HEK293 (cell line): ENCODE measurements at regions not wholly inside any gene's neighbourhood (a gene's known extent, or its start where the extent isn't known, plus 50 kb on each side); places are given as distances from the start of the nearest gene placed in this dataset.

ENCODE experiments used
- CTCF ChIA-PET: fragments of 350-600 bp; formaldehyde crosslinking; extraction: SDS; loops from one replicate; lab custom pipeline; 2021; ENCODE audit warnings: antibody characterized with exemption; lab: Yijun Ruan, JAX
- POLR2A ChIA-PET: fragments of 300-600 bp; formaldehyde crosslinking; extraction: SDS; loops from one replicate; lab custom pipeline; 2020; ENCODE audit warnings: antibody characterized with exemption, inconsistent platforms; lab: Yijun Ruan, JAX
- H3K27ac ChIP-seq: fragments of 200-500 bp; sonication (Bioruptor generic); 2 replicates; pipeline ENCODE4 v1.5.1; 2014; ENCODE audit warnings: low read depth, low read length, control low read depth, inconsistent platforms; ENCODE audit errors: extremely low read depth
- H3K36me3 ChIP-seq, 2 experiments: fragments of 200-500 bp in 1 of 2; sonication (Bioruptor generic) in 1 of 2; 1 replicate in 1 of 2; 2 replicates in 1 of 2; pipeline ENCODE4 v1.5.1; 2014 to 2017; ENCODE audit warnings: inconsistent platforms in 2 of 2, low read length in 2 of 2; ENCODE audit not compliant: control insufficient read depth in 2 of 2, insufficient read depth in 1 of 2
- H3K4me1 ChIP-seq: fragments of 200-500 bp; sonication (Bioruptor generic); 2 replicates; pipeline ENCODE4 v1.5.1; 2014; ENCODE audit warnings: mild to moderate bottlenecking, low read length, inconsistent platforms; ENCODE audit not compliant: control insufficient read depth, insufficient read depth
- H3K4me3 ChIP-seq: 2 replicates; pipeline ENCODE4 v1.5.1; 2011; ENCODE audit warnings: low read depth, mild to moderate bottlenecking, control low read depth, low read length, moderate library complexity
- H3K9me3 ChIP-seq: fragments of 200-500 bp; sonication (Bioruptor generic); 2 replicates; pipeline ENCODE4 v1.5.1; 2014; ENCODE audit warnings: low read depth, low read length, inconsistent platforms; ENCODE audit not compliant: control insufficient read depth, insufficient read depth
- GFI1B ChIP-seq: fragments of 450-650 bp; formaldehyde crosslinking; IDR thresholded peaks from 2 replicates; pipeline ENCODE4 v1.5.1; 2016; ENCODE audit warnings: missing biosample characterization, missing genetic modification characterization
- MYNN ChIP-seq: fragments of 450-650 bp; formaldehyde crosslinking; IDR thresholded peaks from 2 replicates; pipeline ENCODE4 v1.5.1; 2016; ENCODE audit warnings: missing biosample characterization, missing genetic modification characterization, borderline replicate concordance
- PRDM1 ChIP-seq: fragments of 450-650 bp; formaldehyde crosslinking; IDR thresholded peaks from 2 replicates; pipeline ENCODE4; 2016; ENCODE audit warnings: missing biosample characterization, missing genetic modification characterization
- SALL2 ChIP-seq: fragments of 450-650 bp; formaldehyde crosslinking; IDR thresholded peaks from 2 replicates; pipeline ENCODE4 v1.5.0; 2017; ENCODE audit warnings: missing biosample characterization, mild to moderate bottlenecking, missing genetic modification characterization, borderline replicate concordance
- TRIM28 ChIP-seq: IDR thresholded peaks from 2 replicates; pipeline ENCODE4 v1.6.1; 2011; ENCODE audit warnings: low read length, control low read depth, borderline replicate concordance
- ZFP69B ChIP-seq: fragments of 450-650 bp; formaldehyde crosslinking; IDR thresholded peaks from 2 replicates; pipeline ENCODE4 v1.5.1; 2016; ENCODE audit warnings: missing biosample characterization, missing genetic modification characterization
- ZNF16 ChIP-seq: fragments of 450-650 bp; formaldehyde crosslinking; IDR thresholded peaks from 2 replicates; pipeline ENCODE4 v1.5.1; 2016; ENCODE audit warnings: low read depth, missing biosample characterization, missing genetic modification characterization
- ZNF19 ChIP-seq: fragments of 450-650 bp; formaldehyde crosslinking; IDR thresholded peaks from 2 replicates; pipeline ENCODE4; 2016; ENCODE audit warnings: missing biosample characterization, missing genetic modification characterization, low read depth
- ZNF221 ChIP-seq: fragments of 450-650 bp; formaldehyde crosslinking; IDR thresholded peaks from 2 replicates; pipeline ENCODE4 v1.5.1; 2017; ENCODE audit warnings: missing biosample characterization, missing genetic modification characterization, borderline replicate concordance
- ZNF223 ChIP-seq: fragments of 450-650 bp; formaldehyde crosslinking; IDR thresholded peaks from 2 replicates; pipeline ENCODE4 v1.5.1; 2016; ENCODE audit warnings: missing biosample characterization, missing genetic modification characterization
- ZNF324 ChIP-seq: fragments of 450-650 bp; formaldehyde crosslinking; IDR thresholded peaks from 2 replicates; pipeline ENCODE4 v1.5.1; 2016; ENCODE audit warnings: missing biosample characterization, missing genetic modification characterization
- ZNF48 ChIP-seq: fragments of 450-650 bp; formaldehyde crosslinking; IDR thresholded peaks from 2 replicates; pipeline ENCODE4 v1.5.1; 2016; ENCODE audit warnings: missing biosample characterization, missing genetic modification characterization
- ZNF561 ChIP-seq: fragments of 450-650 bp; IDR thresholded peaks from 2 replicates; pipeline ENCODE4 v1.5.1; 2018; ENCODE audit warnings: missing biosample characterization, missing genetic modification characterization, borderline replicate concordance
- ZNF626 ChIP-seq: fragments of 450-650 bp; sonication (Bioruptor Pico); formaldehyde crosslinking; IDR thresholded peaks from 2 replicates; pipeline ENCODE4 v1.5.1; 2018; ENCODE audit warnings: missing biosample characterization, missing genetic modification characterization, inconsistent platforms
- ZNF654 ChIP-seq: fragments of 450-650 bp; formaldehyde crosslinking; IDR thresholded peaks from 2 replicates; pipeline ENCODE4 v1.5.1; 2016; ENCODE audit warnings: low read depth, missing biosample characterization, missing genetic modification characterization
- TF ChIP-seq, protein P1 (sequence below): sonication (generic); formaldehyde crosslinking; IDR thresholded peaks from 2 replicates; pipeline ENCODE4 v1.8.1; 2022; ENCODE audit warnings: mild to moderate bottlenecking, moderate library complexity, missing genetic modification reagents
- TF ChIP-seq, protein P2 (sequence below): fragments of 450-650 bp; formaldehyde crosslinking; IDR thresholded peaks from 2 replicates; pipeline ENCODE4 v1.5.1; 2017; ENCODE audit warnings: missing biosample characterization, missing genetic modification characterization
- TF ChIP-seq, protein P3 (sequence below): fragments of 450-650 bp; formaldehyde crosslinking; IDR thresholded peaks from 2 replicates; pipeline ENCODE4 v1.5.1; 2016; ENCODE audit warnings: missing biosample characterization, missing genetic modification characterization
- TF ChIP-seq, protein P4 (sequence below): fragments of 450-650 bp; formaldehyde crosslinking; IDR thresholded peaks from 2 replicates; pipeline ENCODE4 v1.5.1; 2016; ENCODE audit warnings: missing biosample characterization, missing genetic modification characterization

DNA sequence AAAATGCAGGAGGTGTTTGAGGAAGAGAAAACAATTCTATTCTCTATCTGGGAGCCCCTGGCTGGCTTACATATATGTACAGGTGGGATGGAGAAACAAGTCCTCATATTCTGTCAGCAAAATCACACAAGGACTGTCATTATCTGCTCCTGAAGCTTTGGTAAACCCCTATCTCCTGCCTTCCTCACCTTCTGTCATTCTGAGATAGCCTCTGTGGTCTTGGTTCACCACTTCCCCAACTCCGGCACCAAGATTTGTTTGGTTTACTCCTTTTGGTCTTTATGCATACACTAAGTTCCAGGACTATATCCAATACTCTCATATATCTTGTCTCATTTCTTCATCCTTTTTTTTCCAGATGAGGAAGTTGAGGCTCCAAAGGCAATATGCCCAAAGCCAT lies 551.1 kb downstream of the PLPP3 start:
- no peak overlapping the region for H3K4me3 ChIP-seq
- no peaks in the 10 kb centered on the region for H3K4me1 ChIP-seq
- H3K27ac ChIP-seq = no peak overlapping the region
- H3K9me3 ChIP-seq = no peaks in the 10 kb centered on the region
- H3K36me3 ChIP-seq = no peaks in the 10 kb centered on the region
- no peak for TF ChIP-seq ZNF223 (tag by site-specific recombination)
- CTCF ChIA-PET = no interaction called here
- POLR2A ChIA-PET = no interaction called here

DNA sequence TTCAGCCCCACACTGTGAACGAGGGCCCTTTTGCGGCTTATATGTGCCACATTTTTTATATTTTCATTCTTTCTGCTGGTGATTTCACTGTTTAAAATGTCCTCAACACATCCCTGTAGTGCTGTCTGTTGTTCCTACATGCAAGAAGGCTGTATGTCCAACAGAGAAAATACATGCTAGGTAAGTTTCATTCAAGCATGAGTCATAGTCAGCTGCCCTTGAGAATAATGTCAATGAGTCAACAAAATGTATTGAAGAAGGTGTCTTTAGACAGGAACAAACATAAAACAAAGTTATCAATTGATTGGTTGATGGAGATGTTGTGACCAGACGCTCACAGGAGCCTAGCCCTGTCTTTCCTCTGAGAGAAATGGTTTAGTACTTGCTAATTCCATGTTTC lies 553.4 kb downstream of the PLPP3 start:
- H3K36me3 ChIP-seq = no peaks in the 10 kb centered on the region
- TF ChIP-seq, protein P1, sequence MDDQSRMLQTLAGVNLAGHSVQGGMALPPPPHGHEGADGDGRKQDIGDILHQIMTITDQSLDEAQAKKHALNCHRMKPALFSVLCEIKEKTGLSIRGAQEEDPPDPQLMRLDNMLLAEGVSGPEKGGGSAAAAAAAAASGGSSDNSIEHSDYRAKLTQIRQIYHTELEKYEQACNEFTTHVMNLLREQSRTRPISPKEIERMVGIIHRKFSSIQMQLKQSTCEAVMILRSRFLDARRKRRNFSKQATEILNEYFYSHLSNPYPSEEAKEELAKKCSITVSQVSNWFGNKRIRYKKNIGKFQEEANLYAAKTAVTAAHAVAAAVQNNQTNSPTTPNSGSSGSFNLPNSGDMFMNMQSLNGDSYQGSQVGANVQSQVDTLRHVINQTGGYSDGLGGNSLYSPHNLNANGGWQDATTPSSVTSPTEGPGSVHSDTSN (CRISPR knock-in tag) = no peak
- TF ChIP-seq, protein P2, sequence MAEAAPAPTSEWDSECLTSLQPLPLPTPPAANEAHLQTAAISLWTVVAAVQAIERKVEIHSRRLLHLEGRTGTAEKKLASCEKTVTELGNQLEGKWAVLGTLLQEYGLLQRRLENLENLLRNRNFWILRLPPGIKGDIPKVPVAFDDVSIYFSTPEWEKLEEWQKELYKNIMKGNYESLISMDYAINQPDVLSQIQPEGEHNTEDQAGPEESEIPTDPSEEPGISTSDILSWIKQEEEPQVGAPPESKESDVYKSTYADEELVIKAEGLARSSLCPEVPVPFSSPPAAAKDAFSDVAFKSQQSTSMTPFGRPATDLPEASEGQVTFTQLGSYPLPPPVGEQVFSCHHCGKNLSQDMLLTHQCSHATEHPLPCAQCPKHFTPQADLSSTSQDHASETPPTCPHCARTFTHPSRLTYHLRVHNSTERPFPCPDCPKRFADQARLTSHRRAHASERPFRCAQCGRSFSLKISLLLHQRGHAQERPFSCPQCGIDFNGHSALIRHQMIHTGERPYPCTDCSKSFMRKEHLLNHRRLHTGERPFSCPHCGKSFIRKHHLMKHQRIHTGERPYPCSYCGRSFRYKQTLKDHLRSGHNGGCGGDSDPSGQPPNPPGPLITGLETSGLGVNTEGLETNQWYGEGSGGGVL (tag by site-specific recombination) = no peak
- TF ChIP-seq ZNF221 (no peak), TRIM28 (no peak), ZNF16 (no peak), SALL2 (tag by site-specific recombination) (no peak), ZNF626 (tag by site-specific recombination) (no peak), ZNF654 (no peak), MYNN (tag by site-specific recombination) (no peak), PRDM1 (no peak), ZNF19 (tag by site-specific recombination) (no peak), ZNF48 (tag by site-specific recombination) (no peak), ZNF561 (tag by site-specific recombination) (no peak), GFI1B (no peak), ZNF324 (tag by site-specific recombination) (no peak), ZFP69B (no peak)
- TF ChIP-seq, protein P3, sequence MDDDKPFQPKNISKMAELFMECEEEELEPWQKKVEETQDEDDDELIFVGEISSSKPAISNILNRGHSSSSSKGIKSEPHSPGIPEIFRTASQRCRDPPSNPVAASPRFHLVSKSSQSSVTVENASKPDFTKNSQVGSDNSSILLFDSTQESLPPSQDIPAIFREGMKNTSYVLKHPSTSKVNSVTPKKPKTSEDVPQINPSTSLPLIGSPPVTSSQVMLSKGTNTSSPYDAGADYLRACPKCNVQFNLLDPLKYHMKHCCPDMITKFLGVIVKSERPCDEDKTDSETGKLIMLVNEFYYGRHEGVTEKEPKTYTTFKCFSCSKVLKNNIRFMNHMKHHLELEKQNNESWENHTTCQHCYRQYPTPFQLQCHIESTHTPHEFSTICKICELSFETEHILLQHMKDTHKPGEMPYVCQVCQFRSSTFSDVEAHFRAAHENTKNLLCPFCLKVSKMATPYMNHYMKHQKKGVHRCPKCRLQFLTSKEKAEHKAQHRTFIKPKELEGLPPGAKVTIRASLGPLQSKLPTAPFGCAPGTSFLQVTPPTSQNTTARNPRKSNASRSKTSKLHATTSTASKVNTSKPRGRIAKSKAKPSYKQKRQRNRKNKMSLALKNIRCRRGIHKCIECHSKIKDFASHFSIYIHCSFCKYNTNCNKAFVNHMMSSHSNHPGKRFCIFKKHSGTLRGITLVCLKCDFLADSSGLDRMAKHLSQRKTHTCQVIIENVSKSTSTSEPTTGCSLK (tag by site-specific recombination) = no peak
- TF ChIP-seq, protein P4, sequence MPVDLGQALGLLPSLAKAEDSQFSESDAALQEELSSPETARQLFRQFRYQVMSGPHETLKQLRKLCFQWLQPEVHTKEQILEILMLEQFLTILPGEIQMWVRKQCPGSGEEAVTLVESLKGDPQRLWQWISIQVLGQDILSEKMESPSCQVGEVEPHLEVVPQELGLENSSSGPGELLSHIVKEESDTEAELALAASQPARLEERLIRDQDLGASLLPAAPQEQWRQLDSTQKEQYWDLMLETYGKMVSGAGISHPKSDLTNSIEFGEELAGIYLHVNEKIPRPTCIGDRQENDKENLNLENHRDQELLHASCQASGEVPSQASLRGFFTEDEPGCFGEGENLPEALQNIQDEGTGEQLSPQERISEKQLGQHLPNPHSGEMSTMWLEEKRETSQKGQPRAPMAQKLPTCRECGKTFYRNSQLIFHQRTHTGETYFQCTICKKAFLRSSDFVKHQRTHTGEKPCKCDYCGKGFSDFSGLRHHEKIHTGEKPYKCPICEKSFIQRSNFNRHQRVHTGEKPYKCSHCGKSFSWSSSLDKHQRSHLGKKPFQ (tag by site-specific recombination) = no peak
- POLR2A ChIA-PET = no interaction called here
- no peak overlapping the region for H3K4me3 ChIP-seq
- no peaks in the 10 kb centered on the region for H3K4me1 ChIP-seq
- CTCF ChIA-PET = no interaction called here
- H3K27ac ChIP-seq = no peak overlapping the region
- no peaks in the 10 kb centered on the region for H3K9me3 ChIP-seq
